ENCODE measurements at regions not wholly inside any gene's neighbourhood (a gene's known extent, or its start where the extent isn't known, plus 50 kb on each side); places are given as distances from the start of the nearest gene placed in this dataset.

GRCh38 chr6:141264101-141264500, 868.6 kb upstream of the GJE1 start:
- in situ Hi-C loops (cut with HindIII; ENCODE audit: low pct_unique_long_range_greater_than_20kb, low sequenced_read_pairs): no loop called here
- no peak for DNase-seq (ENCODE audit: low read depth in 1 of 2, low spot score in 1 of 2)
- TF ChIP-seq JUND (IDR thresholded peaks at IDR 0.05; ENCODE audit: low read depth): no peak

GRCh38 chr6:141261672-141262060, 871.1 kb upstream of the GJE1 start:
- no peak for DNase-seq (ENCODE audit: low read depth in 1 of 2, low spot score in 1 of 2)
- in situ Hi-C loops (cut with HindIII; ENCODE audit: low pct_unique_long_range_greater_than_20kb, low sequenced_read_pairs): no loop called here
- no peak for TF ChIP-seq JUND (IDR thresholded peaks at IDR 0.05; ENCODE audit: low read depth)

GRCh38 chr6:141261016-141261671, 871.6 kb upstream of the GJE1 start:
- no peak for TF ChIP-seq JUND (IDR thresholded peaks at IDR 0.05; ENCODE audit: low read depth)
- in situ Hi-C loops (cut with HindIII; ENCODE audit: low pct_unique_long_range_greater_than_20kb, low sequenced_read_pairs): no loop called here
- DNase-seq (ENCODE audit: low read depth in 1 of 2, low spot score in 1 of 2): no peak

- in situ Hi-C loops (cut with HindIII; ENCODE audit: low pct_unique_long_range_greater_than_20kb, low sequenced_read_pairs): no loop called here
- TF ChIP-seq JUND (IDR thresholded peaks at IDR 0.05; ENCODE audit: low read depth): no peak
Observed at GRCh38 chr6:141260627-141261015, 872.1 kb upstream of the GJE1 start.

GRCh38 chr6:141259807-141260206, 872.9 kb upstream of the GJE1 start:
- no peak for DNase-seq (ENCODE audit: low read depth in 1 of 2, low spot score in 1 of 2)
- no peak for TF ChIP-seq JUND (IDR thresholded peaks at IDR 0.05; ENCODE audit: low read depth)
- in situ Hi-C loops (cut with HindIII; ENCODE audit: low pct_unique_long_range_greater_than_20kb, low sequenced_read_pairs): no loop called here

More at GRCh38 chr6:141260627-141261015, 872.1 kb upstream of the GJE1 start:
- no peak for DNase-seq (ENCODE audit: low read depth in 1 of 2, low spot score in 1 of 2)

GRCh38 chr6:141259091-141259490, 873.6 kb upstream of the GJE1 start:
- no peak for TF ChIP-seq JUND (IDR thresholded peaks at IDR 0.05; ENCODE audit: low read depth)
- no peak for DNase-seq (ENCODE audit: low read depth in 1 of 2, low spot score in 1 of 2)
- in situ Hi-C loops (cut with HindIII; ENCODE audit: low pct_unique_long_range_greater_than_20kb, low sequenced_read_pairs): no loop called here

GRCh38 chr6:141258516-141258915, 874.2 kb upstream of the GJE1 start:
- no peak for TF ChIP-seq JUND (IDR thresholded peaks at IDR 0.05; ENCODE audit: low read depth)
- in situ Hi-C loops (cut with HindIII; ENCODE audit: low pct_unique_long_range_greater_than_20kb, low sequenced_read_pairs): no loop called here
- no peak for DNase-seq (ENCODE audit: low read depth in 1 of 2, low spot score in 1 of 2)

GRCh38 chr6:141254336-141254735, 878.4 kb upstream of the GJE1 start:
- in situ Hi-C loops (cut with HindIII; ENCODE audit: low pct_unique_long_range_greater_than_20kb, low sequenced_read_pairs): no loop called here
- no peak for DNase-seq (ENCODE audit: low read depth in 1 of 2, low spot score in 1 of 2)
- no peak for TF ChIP-seq JUND (IDR thresholded peaks at IDR 0.05; ENCODE audit: low read depth)

- in situ Hi-C loops (cut with HindIII; ENCODE audit: low pct_unique_long_range_greater_than_20kb, low sequenced_read_pairs): no loop called here
- no peak for TF ChIP-seq JUND (IDR thresholded peaks at IDR 0.05; ENCODE audit: low read depth)
- DNase-seq (ENCODE audit: low read depth in 1 of 2, low spot score in 1 of 2): no peak
Observed at GRCh38 chr6:141252828-141253608, 879.7 kb upstream of the GJE1 start.

- no peak for DNase-seq (ENCODE audit: low read depth in 1 of 2, low spot score in 1 of 2)
- no peak for TF ChIP-seq JUND (IDR thresholded peaks at IDR 0.05; ENCODE audit: low read depth)
- in situ Hi-C loops (cut with HindIII; ENCODE audit: low pct_unique_long_range_greater_than_20kb, low sequenced_read_pairs): no loop called here
Observed at GRCh38 chr6:141251286-141251685, 881.4 kb upstream of the GJE1 start.

GRCh38 chr6:141248021-141248799, 884.5 kb upstream of the GJE1 start:
- no peak for TF ChIP-seq JUND (IDR thresholded peaks at IDR 0.05; ENCODE audit: low read depth)
- in situ Hi-C loops (cut with HindIII; ENCODE audit: low pct_unique_long_range_greater_than_20kb, low sequenced_read_pairs): no loop called here

GRCh38 chr6:141244366-141244765, 888.4 kb upstream of the GJE1 start:
- in situ Hi-C loops (cut with HindIII; ENCODE audit: low pct_unique_long_range_greater_than_20kb, low sequenced_read_pairs): no loop called here
- no peak for TF ChIP-seq JUND (IDR thresholded peaks at IDR 0.05; ENCODE audit: low read depth)
- no peak for DNase-seq (ENCODE audit: low read depth in 1 of 2, low spot score in 1 of 2)

More at GRCh38 chr6:141248021-141248799, 884.5 kb upstream of the GJE1 start:
- DNase-seq (ENCODE audit: low read depth in 1 of 2, low spot score in 1 of 2): no peak

GRCh38 chr6:141242957-141243356, 889.8 kb upstream of the GJE1 start:
- in situ Hi-C loops (cut with HindIII; ENCODE audit: low pct_unique_long_range_greater_than_20kb, low sequenced_read_pairs): no loop called here
- DNase-seq (ENCODE audit: low read depth in 1 of 2, low spot score in 1 of 2): no peak
- TF ChIP-seq JUND (IDR thresholded peaks at IDR 0.05; ENCODE audit: low read depth): no peak

All from T47D (cell line).